ENCODE measurements at regions not wholly inside any gene's neighbourhood (a gene's known extent, or its start where the extent isn't known, plus 50 kb on each side); places are given as distances from the start of the nearest gene placed in this dataset.

GRCh38 chr12:124371366-124371765, 76.5 kb downstream of the RFLNA start:
- H3K36me3 Mint-ChIP-seq (ENCODE audit: low read depth), result peaks cover 2% of the 10 kb centered on the region
- no peak overlapping the region for H3K27ac Mint-ChIP-seq
- H3K4me3 Mint-ChIP-seq, result no peak overlapping the region
- H3K27me3 Mint-ChIP-seq (ENCODE audit: low read depth), result no peaks in the 10 kb centered on the region
- no peaks in the 10 kb centered on the region for H3K9me3 Mint-ChIP-seq
- H3K4me1 Mint-ChIP-seq (ENCODE audit: low read depth), result no peaks in the 10 kb centered on the region

GRCh38 chr12:124370851-124371250, 76.0 kb downstream of the RFLNA start:
- peaks cover 2% of the 10 kb centered on the region for H3K36me3 Mint-ChIP-seq (ENCODE audit: low read depth)

GRCh38 chr12:124370384-124370783, 75.5 kb downstream of the RFLNA start:
- Mint-ChIP-seq H3K27me3 (ENCODE audit: low read depth) (no peaks in the 10 kb centered on the region), H3K27ac (no peak overlapping the region), H3K4me3 (no peak overlapping the region), H3K36me3 (ENCODE audit: low read depth) (peaks cover 2% of the 10 kb centered on the region), H3K4me1 (ENCODE audit: low read depth) (no peaks in the 10 kb centered on the region), H3K9me3 (no peaks in the 10 kb centered on the region)

More at GRCh38 chr12:124370851-124371250, 76.0 kb downstream of the RFLNA start:
- H3K9me3 Mint-ChIP-seq, result no peaks in the 10 kb centered on the region
- no peak overlapping the region for H3K4me3 Mint-ChIP-seq
- H3K27me3 Mint-ChIP-seq (ENCODE audit: low read depth), result no peaks in the 10 kb centered on the region
- H3K4me1 Mint-ChIP-seq (ENCODE audit: low read depth), result no peaks in the 10 kb centered on the region
- H3K27ac Mint-ChIP-seq, result no peak overlapping the region

GRCh38 chr12:124369827-124370378, 75.0 kb downstream of the RFLNA start:
- H3K27ac Mint-ChIP-seq, result no peak overlapping the region
- no peaks in the 10 kb centered on the region for H3K9me3 Mint-ChIP-seq
- H3K4me1 Mint-ChIP-seq (ENCODE audit: low read depth), result no peaks in the 10 kb centered on the region
- H3K36me3 Mint-ChIP-seq (ENCODE audit: low read depth), result peaks cover 2% of the 10 kb centered on the region
- no peak overlapping the region for H3K4me3 Mint-ChIP-seq
- H3K27me3 Mint-ChIP-seq (ENCODE audit: low read depth), result no peaks in the 10 kb centered on the region

GRCh38 chr12:124369055-124369826, 74.3 kb downstream of the RFLNA start:
- no peaks in the 10 kb centered on the region for H3K36me3 Mint-ChIP-seq (ENCODE audit: low read depth)
- no peaks in the 10 kb centered on the region for H3K27me3 Mint-ChIP-seq (ENCODE audit: low read depth)
- H3K4me3 Mint-ChIP-seq, result no peak overlapping the region
- no peaks in the 10 kb centered on the region for H3K4me1 Mint-ChIP-seq (ENCODE audit: low read depth)
- no peak overlapping the region for H3K27ac Mint-ChIP-seq
- no peaks in the 10 kb centered on the region for H3K9me3 Mint-ChIP-seq

- no peaks in the 10 kb centered on the region for H3K4me1 Mint-ChIP-seq (ENCODE audit: low read depth)
- no peaks in the 10 kb centered on the region for H3K27me3 Mint-ChIP-seq (ENCODE audit: low read depth)
- H3K27ac Mint-ChIP-seq, result no peak overlapping the region
- no peaks in the 10 kb centered on the region for H3K36me3 Mint-ChIP-seq (ENCODE audit: low read depth)
- H3K9me3 Mint-ChIP-seq, result no peaks in the 10 kb centered on the region
- H3K4me3 Mint-ChIP-seq, result no peak overlapping the region
Observed at GRCh38 chr12:124368421-124369032, 73.6 kb downstream of the RFLNA start.

- H3K27ac Mint-ChIP-seq, result no peak overlapping the region
- no peaks in the 10 kb centered on the region for H3K36me3 Mint-ChIP-seq (ENCODE audit: low read depth)
- H3K9me3 Mint-ChIP-seq, result no peaks in the 10 kb centered on the region
- H3K27me3 Mint-ChIP-seq (ENCODE audit: low read depth), result no peaks in the 10 kb centered on the region
- no peak overlapping the region for H3K4me3 Mint-ChIP-seq
- no peaks in the 10 kb centered on the region for H3K4me1 Mint-ChIP-seq (ENCODE audit: low read depth)
Observed at GRCh38 chr12:124365726-124366430, 71.0 kb downstream of the RFLNA start.
